Colonic mucosa (tissue), 4 donors: ENCODE measurements at regions not wholly inside any gene's neighbourhood (a gene's known extent, or its start where the extent isn't known, plus 50 kb on each side); places are given as distances from the start of the nearest gene placed in this dataset.
A peak's percentile ranks its signal among the peaks of the same experiment; 100 is the strongest.

Experiments
- DNase-seq: peaks from one replicate; pipeline ENCODE4 v3.0.0-alpha.2; 2020
- H3K27ac ChIP-seq: fragments of 200-600 bp; one replicate; pipeline ENCODE4 v1.8.0; 2021
- H3K27me3 ChIP-seq: fragments of 200-600 bp; one replicate; pipeline ENCODE4 v1.8.0; 2021
- H3K36me3 ChIP-seq: fragments of 200-600 bp; one replicate; pipeline ENCODE4 v1.8.0; 2021
- H3K4me1 ChIP-seq: fragments of 200-600 bp; one replicate; pipeline ENCODE4 v1.8.0; 2021; ENCODE audit warnings: mild to moderate bottlenecking
- H3K4me3 ChIP-seq: fragments of 200-600 bp; one replicate; pipeline ENCODE4 v1.8.0; 2021
- H3K9ac ChIP-seq, 2 donors: one replicate each; pipeline ENCODE4 v1.7.0; 2013; ENCODE audit warnings: control low read depth in 2 of 2, low read depth in 2 of 2, low read length in 2 of 2
- H3K9me3 ChIP-seq: fragments of 200-600 bp; one replicate; pipeline ENCODE4 v1.8.0; 2021
- intact Hi-C: fragments of 100-400 bp; cut with DNase I; formaldehyde crosslinking; loops from one replicate; pipeline ENCODE4 v1.14.1; 2022
- TF ChIP-seq, protein P1 (sequence below): fragments of 200-600 bp; IDR thresholded peaks from one replicate; pipeline ENCODE4 v1.8.0; 2022; ENCODE audit warnings: antibody characterized with exemption, mild to moderate bottlenecking
- donor health status: healthy.
- donor health status: DM: no; HTN: no; CAD: no.
- donor health status: DM: no; HTN: no; CAD: no.

DNA sequence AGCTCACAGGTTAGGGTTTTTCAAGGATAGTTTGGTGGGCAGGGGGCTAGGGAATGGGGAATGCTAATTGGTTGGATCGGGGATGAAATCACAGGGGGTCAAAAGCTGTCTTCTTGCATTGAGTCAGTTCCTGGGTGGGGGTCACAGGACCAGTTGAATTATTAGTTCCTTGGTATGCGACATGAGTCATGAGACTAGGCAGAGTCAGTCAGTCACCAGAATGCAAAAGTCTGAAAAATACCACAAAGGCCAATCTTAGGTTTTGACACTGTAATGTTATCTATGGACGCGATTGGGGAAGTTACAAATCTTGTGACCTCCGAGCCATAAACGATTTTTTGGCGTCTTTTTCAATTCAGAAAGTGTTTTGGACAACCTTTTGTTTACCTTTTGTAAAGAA, 101.2 kb downstream of the ZNF519 start:
- H3K9me3 ChIP-seq: no peaks in the 10 kb centered on the region
- no peak overlapping the region for H3K4me3 ChIP-seq
- H3K9ac ChIP-seq: no peak overlapping the region
- H3K27me3 ChIP-seq: no peaks in the 10 kb centered on the region
- intact Hi-C loops: no loop called here
- TF ChIP-seq, protein P1, sequence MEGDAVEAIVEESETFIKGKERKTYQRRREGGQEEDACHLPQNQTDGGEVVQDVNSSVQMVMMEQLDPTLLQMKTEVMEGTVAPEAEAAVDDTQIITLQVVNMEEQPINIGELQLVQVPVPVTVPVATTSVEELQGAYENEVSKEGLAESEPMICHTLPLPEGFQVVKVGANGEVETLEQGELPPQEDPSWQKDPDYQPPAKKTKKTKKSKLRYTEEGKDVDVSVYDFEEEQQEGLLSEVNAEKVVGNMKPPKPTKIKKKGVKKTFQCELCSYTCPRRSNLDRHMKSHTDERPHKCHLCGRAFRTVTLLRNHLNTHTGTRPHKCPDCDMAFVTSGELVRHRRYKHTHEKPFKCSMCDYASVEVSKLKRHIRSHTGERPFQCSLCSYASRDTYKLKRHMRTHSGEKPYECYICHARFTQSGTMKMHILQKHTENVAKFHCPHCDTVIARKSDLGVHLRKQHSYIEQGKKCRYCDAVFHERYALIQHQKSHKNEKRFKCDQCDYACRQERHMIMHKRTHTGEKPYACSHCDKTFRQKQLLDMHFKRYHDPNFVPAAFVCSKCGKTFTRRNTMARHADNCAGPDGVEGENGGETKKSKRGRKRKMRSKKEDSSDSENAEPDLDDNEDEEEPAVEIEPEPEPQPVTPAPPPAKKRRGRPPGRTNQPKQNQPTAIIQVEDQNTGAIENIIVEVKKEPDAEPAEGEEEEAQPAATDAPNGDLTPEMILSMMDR: no peak
- no peaks in the 10 kb centered on the region for H3K4me1 ChIP-seq
- no peak overlapping the region for H3K27ac ChIP-seq
- no peak for DNase-seq
- no peaks in the 10 kb centered on the region for H3K36me3 ChIP-seq

DNA sequence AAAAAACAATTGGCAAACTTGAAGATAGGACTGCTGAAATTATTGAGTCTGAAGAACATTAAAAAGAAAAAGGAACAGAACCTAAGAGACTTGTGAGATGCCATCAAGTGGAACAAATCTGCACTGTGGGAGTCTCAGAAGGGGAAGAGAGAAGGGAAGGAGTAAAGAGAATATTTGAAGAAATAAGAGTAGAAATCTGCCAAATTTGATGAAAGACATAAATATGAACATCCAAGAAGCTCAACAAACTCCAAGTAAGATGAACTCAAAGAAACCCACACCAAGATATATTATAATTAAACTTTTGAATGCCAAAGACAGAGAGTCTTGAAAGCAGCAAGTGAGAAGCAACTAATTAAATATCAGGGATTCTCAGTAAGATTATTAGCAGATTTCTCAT, 102.7 kb downstream of the ZNF519 start:
- TF ChIP-seq, protein P1: no peak
- intact Hi-C loops: no loop called here
- H3K36me3 ChIP-seq: no peaks in the 10 kb centered on the region
- H3K4me1 ChIP-seq: peaks cover 5% of the 10 kb centered on the region
- H3K9ac ChIP-seq: no peak overlapping the region
- no peaks in the 10 kb centered on the region for H3K27me3 ChIP-seq
- DNase-seq: no peak
- no peak overlapping the region for H3K27ac ChIP-seq
- H3K4me3 ChIP-seq: no peak overlapping the region
- no peaks in the 10 kb centered on the region for H3K9me3 ChIP-seq

DNA sequence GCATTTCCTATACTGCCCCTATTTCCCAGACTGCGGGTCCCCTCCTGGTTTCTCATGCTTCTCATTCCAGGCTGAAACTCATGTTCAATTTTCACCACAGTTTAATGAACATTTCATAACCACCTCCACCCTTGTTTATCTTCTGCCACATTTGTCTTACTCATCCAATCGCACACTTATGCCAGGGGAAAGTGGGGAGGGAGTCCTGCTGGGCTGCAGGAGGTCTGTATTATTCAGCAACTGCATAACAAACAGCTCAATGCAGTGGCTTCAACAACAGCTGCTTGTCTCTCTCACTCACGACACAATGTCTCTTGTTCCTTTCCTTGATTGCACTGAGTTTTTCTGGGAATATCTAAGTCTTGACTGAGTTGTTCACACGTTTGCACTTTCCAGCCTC, 106.0 kb downstream of the ZNF519 start:
- no peak overlapping the region for H3K9ac ChIP-seq
- no peak overlapping the region for H3K4me3 ChIP-seq
- peaks cover 5% of the 10 kb centered on the region for H3K4me1 ChIP-seq
- intact Hi-C loops: no loop called here
- TF ChIP-seq, protein P1: no peak
- H3K27me3 ChIP-seq: no peaks in the 10 kb centered on the region
- no peaks in the 10 kb centered on the region for H3K9me3 ChIP-seq
- no peak for DNase-seq
- no peaks in the 10 kb centered on the region for H3K36me3 ChIP-seq
- H3K27ac ChIP-seq: no peak overlapping the region

DNA sequence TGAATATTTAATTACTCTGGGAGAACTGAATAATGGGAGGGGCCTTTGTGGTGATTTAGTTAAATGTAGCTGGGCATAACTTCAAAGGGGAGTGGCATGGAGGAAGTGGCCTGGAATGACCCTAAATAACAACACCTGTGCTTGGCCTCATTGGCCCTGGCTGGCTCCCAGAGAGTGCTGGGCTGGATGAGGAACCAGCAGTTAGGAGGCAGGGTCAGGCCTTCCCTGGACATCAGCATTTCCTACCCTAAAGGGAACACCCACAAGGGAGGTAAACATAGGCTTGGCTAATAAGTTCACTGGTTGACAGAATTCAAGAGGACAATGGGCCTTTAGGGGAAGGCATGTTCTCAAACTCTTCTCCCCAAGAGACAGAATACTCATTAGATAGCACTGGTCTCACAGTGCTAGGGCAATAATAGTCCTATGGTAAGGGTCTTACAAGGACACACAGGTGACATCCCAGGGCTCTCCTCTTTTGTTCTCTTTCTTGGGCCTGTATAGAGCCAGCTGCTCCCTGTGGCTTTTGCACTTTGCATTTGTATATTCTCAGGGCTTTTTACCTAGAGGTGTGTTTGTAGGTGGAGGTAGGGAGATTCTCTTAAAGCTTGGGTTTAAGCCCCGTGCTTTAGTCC, 106.8 kb downstream of the ZNF519 start:
- Histone ChIP-seq H3K4me1 (peaks cover 5% of the 10 kb centered on the region), H3K9ac (no peak overlapping the region), H3K9me3 (no peaks in the 10 kb centered on the region), H3K27ac (no peak overlapping the region), H3K36me3 (no peaks in the 10 kb centered on the region), H3K27me3 (no peaks in the 10 kb centered on the region), H3K4me3 (no peak overlapping the region)
- TF ChIP-seq, protein P1: no peak
- peak; percentile 50 for DNase-seq
- intact Hi-C loops: no loop called here

DNA sequence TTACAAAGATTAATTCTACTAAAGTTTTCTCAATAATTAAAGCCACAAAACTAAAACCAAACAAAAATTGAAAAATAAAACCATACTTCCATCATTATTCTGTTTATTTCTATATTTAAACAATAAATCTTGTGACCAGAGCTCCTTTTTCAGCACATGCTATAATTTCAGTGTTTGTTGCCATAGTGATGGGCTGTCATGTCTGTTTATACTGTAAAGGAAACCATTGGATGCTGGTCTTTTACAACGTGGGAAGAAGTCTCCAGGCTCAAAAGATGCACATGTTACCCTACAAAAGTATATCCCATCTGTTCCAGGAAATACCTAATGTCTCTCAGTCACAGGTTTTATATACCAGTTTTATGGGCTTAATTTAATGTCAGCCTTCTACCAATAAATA, 100.1 kb upstream of the MC2R start:
- Histone ChIP-seq H3K9ac (no peak overlapping the region), H3K27ac (no peak overlapping the region), H3K4me3 (no peak overlapping the region), H3K9me3 (no peaks in the 10 kb centered on the region), H3K36me3 (no peaks in the 10 kb centered on the region), H3K27me3 (no peaks in the 10 kb centered on the region), H3K4me1 (no peaks in the 10 kb centered on the region)
- DNase-seq: no peak
- intact Hi-C loops: loop anchor here (10.0 kb wide), 1 partner anchor 51 kb away; no protein-coding TSS in a partner anchor
- TF ChIP-seq, protein P1: no peak
